ENCODE measurements at regions not wholly inside any gene's neighbourhood (a gene's known extent, or its start where the extent isn't known, plus 50 kb on each side); places are given as distances from the start of the nearest gene placed in this dataset.

- TF ChIP-seq POLR2A (IDR thresholded peaks at IDR 0.05): no peak
- TF ChIP-seq CTCF (IDR thresholded peaks at IDR 0.05): no peak
Observed at GRCh38 chr9:99486684-99487083, 264.6 kb downstream of the SEC61B start.
